MCF 10A (cell line): ENCODE measurements at regions not wholly inside any gene's neighbourhood (a gene's known extent, or its start where the extent isn't known, plus 50 kb on each side); places are given as distances from the start of the nearest gene placed in this dataset.

Experiments
- BruUV-seq: library from RNA; stranded (reverse); fragments of 400-500 nt; replicated peaks from 2 replicates; lab custom pipeline; 2021; lab: Mats Ljungman, UMichigan
- CTCF ChIA-PET: fragments of 300-600 bp; sonication (Branson Sonifier 250); formaldehyde crosslinking; extraction: SDS; loops from one replicate; lab custom pipeline; 2021; ENCODE audit warnings: antibody characterized with exemption, inconsistent platforms; lab: Yijun Ruan, JAX
- POLR2A ChIA-PET: fragments of 300-600, 350-650 bp; sonication (Branson Sonifier 250); formaldehyde crosslinking; extraction: SDS; loops from one replicate; lab custom pipeline; 2020; ENCODE audit warnings: antibody characterized with exemption, inconsistent platforms; lab: Yijun Ruan, JAX
- DNase-seq: peaks from one replicate; pipeline ENCODE4 v3.0.0-alpha.2; 2018; ENCODE audit not compliant: unreplicated experiment
- H3K27ac Mint-ChIP-seq: one replicate; pipeline ENCODE4 v1.8.0; 2022; ENCODE audit warnings: mild to moderate bottlenecking, low read depth, mixed read lengths; ENCODE audit not compliant: unreplicated experiment
- H3K27me3 Mint-ChIP-seq: one replicate; pipeline ENCODE4 v1.8.0; 2022; ENCODE audit warnings: mixed read lengths; ENCODE audit not compliant: insufficient read depth, unreplicated experiment
- H3K36me3 Mint-ChIP-seq: one replicate; pipeline ENCODE4 v1.8.0; 2022; ENCODE audit warnings: mild to moderate bottlenecking, moderate library complexity, mixed read lengths; ENCODE audit not compliant: insufficient read depth, unreplicated experiment
- H3K4me1 Mint-ChIP-seq: one replicate; pipeline ENCODE4 v1.8.0; 2022; ENCODE audit warnings: mixed read lengths; ENCODE audit not compliant: insufficient read depth, unreplicated experiment
- H3K4me3 Mint-ChIP-seq: one replicate; pipeline ENCODE4 v1.8.0; 2022; ENCODE audit warnings: mild to moderate bottlenecking, moderate library complexity, mixed read lengths; ENCODE audit not compliant: unreplicated experiment
- H3K9me3 Mint-ChIP-seq: one replicate; pipeline ENCODE4 v1.8.0; 2022; ENCODE audit warnings: mixed read lengths; ENCODE audit not compliant: unreplicated experiment
- CTCF ChIP-seq: fragments of 200-600 bp; IDR thresholded peaks from one replicate; pipeline ENCODE4 v1.8.0; 2022; ENCODE audit warnings: antibody characterized with exemption, mild to moderate bottlenecking; ENCODE audit not compliant: unreplicated experiment
- intact Hi-C: fragments of 100-400 bp; cut with micrococcal nuclease; formaldehyde crosslinking; loops from 2 replicates; pipeline ENCODE4 v1.14.1; 2022

GRCh38 chr6:53717566-53717965 is 52.0 kb upstream of the KLHL31 start:
- intact Hi-C loops, result no loop called here
- Mint-ChIP-seq H3K4me1 (peaks cover 5% of the 10 kb centered on the region), H3K4me3 (no peak overlapping the region), H3K27ac (no peak overlapping the region), H3K27me3 (no peaks in the 10 kb centered on the region), H3K36me3 (peaks cover 12% of the 10 kb centered on the region), H3K9me3 (no peaks in the 10 kb centered on the region)
- ChIA-PET POLR2A (interaction anchor here (1.0 to 1.3 kb wide), 3 partner anchors 14 to 76 kb away, joined by 3 to 4 read pairs (median 3); no protein-coding TSS in a partner anchor), CTCF (interaction anchor here (0.6 to 15.0 kb wide), 15 partner anchors 8 to 1643 kb away, joined by 3 to 197 read pairs (median 4); no protein-coding TSS in a partner anchor)
- DNase-seq, result no peak
- TF ChIP-seq CTCF, result no peak
- BruUV-seq, result no TSS peak

GRCh38 chr6:53715434-53715833 is 49.9 kb upstream of the KLHL31 start:
- TF ChIP-seq CTCF, result no peak
- H3K9me3 Mint-ChIP-seq, result no peaks in the 10 kb centered on the region
- no peaks in the 10 kb centered on the region for H3K27me3 Mint-ChIP-seq
- H3K4me3 Mint-ChIP-seq, result no peak overlapping the region
- ChIA-PET CTCF (interaction anchor here (0.6 to 3.0 kb wide), 10 partner anchors 8 to 669 kb away, joined by 3 to 10 read pairs (median 3); no protein-coding TSS in a partner anchor), POLR2A (interaction anchor here (0.6 to 1.6 kb wide), 2 partner anchors 13 to 15 kb away, joined by 3 to 5 read pairs; no protein-coding TSS in a partner anchor)
- H3K4me1 Mint-ChIP-seq, result peaks cover 5% of the 10 kb centered on the region
- intact Hi-C loops, result no loop called here
- no peak overlapping the region for H3K27ac Mint-ChIP-seq
- BruUV-seq, result no TSS peak
- DNase-seq, result no peak
- H3K36me3 Mint-ChIP-seq, result peaks cover 6% of the 10 kb centered on the region
